ENCODE measurements at regions not wholly inside any gene's neighbourhood (a gene's known extent, or its start where the extent isn't known, plus 50 kb on each side); places are given as distances from the start of the nearest gene placed in this dataset.

- TF ChIP-seq CTCF (IDR thresholded peaks at IDR 0.05; ENCODE audit: low read length) (no peak), EZH2 (IDR thresholded peaks at IDR 0.05; ENCODE audit: borderline replicate concordance, low read length) (no peak)
These were observed 1980.7 kb downstream of the PCDH7 start for GRCh38 chr4:32700838-32701237.

Data from OCI-LY1 (cell line).